ENCODE measurements at regions not wholly inside any gene's neighbourhood (a gene's known extent, or its start where the extent isn't known, plus 50 kb on each side); places are given as distances from the start of the nearest gene placed in this dataset.
"Not testable (repeated sequence)": the region's sequence is repeated elsewhere in the genome, so short reads cannot be mapped to it uniquely, and the experiment has no call there.

DNA sequence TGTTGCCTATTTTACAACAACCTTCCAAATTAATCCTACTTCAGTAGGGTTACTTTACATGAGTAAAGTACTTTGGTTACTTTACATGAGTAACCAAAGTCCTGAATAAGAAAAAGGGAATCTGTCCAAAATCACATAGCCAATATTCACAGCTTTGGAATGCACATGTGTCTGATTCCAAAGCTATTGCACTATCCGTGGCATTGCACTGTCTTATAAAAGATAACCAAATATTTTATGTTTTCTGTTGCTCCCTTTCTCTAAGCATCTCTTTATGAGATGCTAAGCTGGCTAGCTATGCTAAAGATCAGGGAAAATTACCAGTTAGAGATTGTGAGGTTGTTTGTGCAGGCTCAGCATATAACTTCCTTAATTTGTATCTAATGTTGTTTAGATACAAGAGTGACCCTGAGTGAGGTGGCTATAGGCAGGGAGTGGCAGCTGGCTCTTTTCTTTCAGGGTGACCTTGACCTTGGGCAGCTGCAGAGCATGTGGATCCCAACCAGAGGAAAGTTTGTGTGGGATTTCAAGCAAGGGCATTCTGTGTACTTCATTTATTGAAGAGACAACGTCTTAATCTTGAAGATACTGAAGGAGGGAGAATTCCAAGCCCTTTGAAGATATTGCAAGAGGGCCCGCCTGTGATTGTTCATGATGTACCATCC is 366.1 kb upstream of the ANKRD30A start:
- DNase-seq, result no peak

- no peak for DNase-seq
These were observed 377.1 kb upstream of the ANKRD30A start for GRCh38 chr10:36748128-36748871.

GRCh38 chr10:36739884-36740445 is 385.4 kb upstream of the ANKRD30A start:
- no peak for DNase-seq

- DNase-seq, result no peak
These were observed 386.5 kb upstream of the ANKRD30A start for GRCh38 chr10:36738738-36739431.

DNA sequence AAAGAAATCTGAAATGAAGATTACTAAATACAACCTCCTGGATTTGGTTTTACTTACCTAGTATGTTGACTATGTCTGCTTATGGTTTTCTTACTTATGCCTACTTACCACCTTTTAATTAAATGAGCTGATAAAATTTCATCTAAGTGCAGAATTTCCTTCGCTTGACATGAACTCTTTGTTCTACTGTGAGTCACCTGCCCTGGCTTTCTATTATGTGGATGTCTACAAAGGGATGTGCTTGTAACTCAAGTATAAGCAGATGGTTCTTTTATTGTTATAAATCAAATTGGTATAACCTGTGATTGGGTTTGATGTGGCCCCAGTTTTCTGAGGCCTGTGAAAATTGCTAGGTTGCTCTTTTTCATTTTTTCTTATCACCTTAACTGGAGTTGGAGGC is 389.1 kb upstream of the ANKRD30A start:
- DNase-seq, result no peak

GRCh38 chr10:36734590-36734989 is 390.8 kb upstream of the ANKRD30A start:
- not testable (repeated sequence) for DNase-seq

DNA sequence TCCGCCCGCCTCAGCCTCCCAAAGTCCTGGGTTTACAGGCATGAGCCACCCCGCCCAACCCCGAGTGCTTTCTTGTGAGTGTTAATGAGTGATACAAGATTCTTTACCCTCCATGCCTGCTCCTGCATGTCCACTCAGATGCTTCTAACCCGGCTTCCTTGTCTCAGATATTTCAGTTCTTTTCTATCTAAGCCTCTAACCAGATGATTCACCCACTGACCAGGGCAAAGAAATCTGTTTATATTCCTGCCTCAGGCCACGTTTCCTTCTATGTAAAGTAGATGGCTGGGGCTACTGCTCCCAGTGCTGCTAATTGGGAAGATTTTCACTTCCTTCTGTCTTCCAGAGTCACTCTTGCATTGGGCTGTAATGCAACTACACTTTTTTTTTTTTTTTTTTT is 395.1 kb upstream of the ANKRD30A start:
- no peak for DNase-seq

DNA sequence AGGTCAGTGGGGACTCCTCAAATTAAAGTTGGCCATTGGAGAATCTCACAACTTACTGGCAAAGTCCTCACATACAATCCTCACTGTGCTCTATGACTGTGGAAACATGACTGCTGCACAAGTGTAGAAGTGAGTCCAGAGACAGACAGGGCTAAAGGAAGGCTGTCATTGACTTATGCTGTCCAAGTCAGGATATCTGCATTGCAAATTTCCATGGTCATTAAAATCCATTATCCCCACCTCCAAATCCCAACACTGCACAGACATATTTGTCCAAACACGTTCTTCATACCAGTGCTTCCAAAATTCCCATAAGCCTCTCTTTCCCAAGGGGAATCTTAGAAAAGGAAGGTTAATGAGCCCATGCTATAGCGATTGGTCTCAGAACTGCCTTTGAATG is 396.8 kb upstream of the ANKRD30A start:
- DNase-seq, result no peak

DNA sequence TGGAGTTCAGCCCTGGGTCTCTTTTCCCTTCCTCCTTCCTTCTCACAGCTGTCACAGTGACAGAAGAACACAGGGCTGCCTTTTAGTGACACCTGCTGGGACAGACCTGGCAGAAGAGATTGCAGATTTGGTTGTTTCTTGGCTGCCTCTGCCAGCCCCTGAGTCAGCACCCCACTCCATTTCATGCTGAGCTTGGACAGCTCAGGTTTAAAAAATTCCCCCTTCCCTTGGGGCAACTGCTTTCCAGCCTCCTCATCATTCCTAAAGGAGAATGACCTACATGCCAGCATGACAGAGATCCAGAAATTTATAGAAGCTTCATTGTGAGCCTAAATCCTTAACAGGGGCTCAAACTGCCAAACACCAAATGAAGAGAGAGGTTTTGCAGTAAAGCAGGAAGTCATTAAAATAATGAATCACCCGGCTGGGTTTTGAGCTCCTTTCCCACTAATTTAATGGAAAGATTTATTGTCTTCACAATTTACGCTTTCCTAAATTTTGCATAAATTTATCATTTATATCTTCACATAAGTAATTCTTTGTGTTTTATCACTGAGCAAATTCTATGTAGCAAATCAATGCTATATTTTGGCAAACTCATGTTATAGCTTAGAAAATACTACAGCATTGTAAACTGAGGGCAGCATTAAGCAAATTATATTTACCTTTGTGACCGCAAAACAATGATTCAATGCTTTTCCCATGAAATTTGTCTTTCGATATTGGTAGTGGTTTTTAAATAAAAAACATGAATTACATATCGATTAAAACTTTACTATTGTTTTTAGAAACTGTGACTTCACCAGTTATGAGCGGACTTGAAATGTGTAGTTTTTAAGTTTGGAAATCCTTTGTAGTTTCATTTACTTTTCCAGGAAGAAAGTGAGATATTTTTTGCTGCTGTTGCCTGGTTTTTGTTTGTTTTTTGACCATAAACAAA is 399.5 kb upstream of the ANKRD30A start:
- no peak for DNase-seq

- DNase-seq, result no peak
These were observed 402.6 kb upstream of the ANKRD30A start for GRCh38 chr10:36722777-36723176.

DNA sequence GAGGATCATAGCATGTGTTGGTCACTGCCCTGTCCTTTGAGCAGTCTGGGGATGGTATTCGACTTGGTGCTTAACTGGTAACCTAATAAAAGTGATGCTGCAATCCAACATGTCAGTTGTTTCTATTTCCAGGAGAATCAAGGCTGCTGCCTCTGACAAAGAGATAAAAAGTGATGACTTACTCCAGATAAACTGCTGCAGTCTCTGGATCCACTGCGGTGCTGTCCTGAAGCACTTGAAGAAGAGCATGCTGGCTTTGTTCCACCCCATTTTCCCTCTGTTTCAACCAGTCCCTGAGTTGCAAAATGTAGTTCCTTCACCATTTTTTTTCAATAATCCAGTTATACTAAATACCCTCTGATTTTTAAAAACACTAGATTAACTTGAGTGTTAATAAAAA is 403.5 kb upstream of the ANKRD30A start:
- no peak for DNase-seq

DNA sequence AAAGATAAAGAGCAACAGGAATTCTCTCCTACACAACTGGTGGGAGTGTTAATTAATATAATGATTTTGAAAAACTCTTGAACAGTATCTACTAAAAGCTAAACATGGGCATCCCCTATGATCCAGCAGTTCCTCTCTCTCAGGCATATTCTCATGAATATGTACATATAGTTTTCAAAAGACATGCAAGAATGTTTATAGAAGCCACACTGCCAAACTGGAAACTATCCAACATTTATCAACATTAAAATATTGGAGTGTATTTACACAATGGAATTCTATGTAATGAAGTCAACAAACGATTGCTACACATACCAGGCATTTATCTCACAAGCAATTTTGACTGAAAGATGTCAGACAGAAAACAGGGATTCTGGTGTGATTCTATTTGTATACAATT is 404.5 kb upstream of the ANKRD30A start:
- DNase-seq, result no peak

DNA sequence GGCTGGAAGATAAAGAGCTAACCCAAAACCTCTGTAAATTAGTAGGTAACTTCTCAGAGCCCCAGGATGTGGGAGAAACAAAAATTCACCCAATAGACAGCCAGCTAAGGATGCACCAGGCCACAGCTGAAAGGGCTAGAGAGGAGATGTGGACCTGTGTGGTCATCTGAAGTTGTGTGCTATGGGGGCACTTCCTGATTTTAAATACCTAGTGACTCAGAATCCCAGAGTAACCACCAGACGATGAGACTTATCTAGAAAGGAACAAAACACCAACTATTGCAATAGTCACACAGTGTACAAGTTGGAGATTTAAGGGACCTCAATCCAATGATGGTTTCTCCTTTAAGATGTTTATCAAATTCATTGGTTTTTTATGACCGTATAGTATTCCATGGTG is 408.3 kb upstream of the ANKRD30A start:
- DNase-seq, result no peak

DNA sequence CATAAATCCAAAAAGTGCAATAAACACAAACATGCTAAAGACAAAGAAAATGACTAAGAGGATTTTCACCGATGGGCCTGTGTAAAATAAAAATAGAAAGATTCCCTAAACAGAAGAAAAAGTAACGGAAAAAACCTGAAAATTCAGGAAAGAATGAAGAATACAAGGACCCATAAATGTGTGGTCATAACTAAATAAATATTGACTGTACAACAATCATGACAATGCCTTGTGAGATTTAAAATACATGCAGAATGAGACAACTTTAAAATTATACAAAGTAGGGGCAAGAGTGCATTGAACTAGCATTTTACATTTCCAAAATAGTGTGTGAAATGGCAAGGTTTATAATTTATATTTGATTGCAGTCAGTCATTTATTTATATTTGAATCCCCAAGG is 409.1 kb upstream of the ANKRD30A start:
- no peak for DNase-seq

DNA sequence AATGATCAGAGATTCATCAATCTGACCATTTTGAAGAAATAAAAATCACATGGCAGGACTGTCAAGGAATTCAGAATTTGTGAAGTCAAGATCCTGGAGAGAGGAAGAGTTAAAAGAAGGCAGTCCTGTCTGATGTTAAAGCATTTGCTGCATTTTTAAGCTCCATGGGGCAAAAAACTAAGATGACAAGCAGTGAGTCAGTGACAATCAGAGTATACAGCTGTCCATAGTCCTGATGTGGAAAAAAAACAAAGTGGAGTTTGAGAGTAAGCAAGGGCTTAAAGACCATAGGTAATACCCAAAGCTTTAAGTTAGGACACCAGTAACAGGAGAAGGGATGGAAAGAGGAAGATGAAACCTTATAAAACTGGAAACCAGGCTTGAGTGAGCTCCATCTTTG is 412.7 kb upstream of the ANKRD30A start:
- DNase-seq, result no peak

- no peak for DNase-seq
These were observed 414.0 kb upstream of the ANKRD30A start for GRCh38 chr10:36711361-36711760.

- DNase-seq, result no peak
These were observed 421.3 kb upstream of the ANKRD30A start for GRCh38 chr10:36704124-36704523.

DNA sequence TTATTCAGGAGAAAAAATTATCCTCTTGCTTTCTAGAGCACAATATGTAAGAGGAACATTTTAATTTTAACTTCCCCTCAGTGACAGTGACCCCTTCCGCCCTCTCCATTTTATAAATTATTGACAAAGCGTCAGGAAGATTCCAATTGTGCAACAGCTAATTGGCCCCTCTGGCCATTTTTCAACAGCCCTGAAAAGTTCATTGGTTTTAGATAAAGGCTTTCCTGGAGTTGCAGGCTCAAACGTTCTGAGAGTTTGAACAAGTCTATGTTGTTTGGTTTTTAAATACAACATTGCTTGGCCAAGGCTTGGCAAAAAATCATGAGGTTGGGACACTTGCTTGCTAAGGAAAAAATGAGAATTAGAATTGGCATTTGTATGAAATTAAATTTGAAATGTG is 422.2 kb upstream of the ANKRD30A start:
- DNase-seq, result no peak

- DNase-seq, result no peak
These were observed 425.3 kb upstream of the ANKRD30A start for GRCh38 chr10:36700123-36700522.

- DNase-seq, result no peak
These were observed 432.6 kb upstream of the ANKRD30A start for GRCh38 chr10:36692759-36693158.

- no peak for DNase-seq
These were observed 436.7 kb upstream of the ANKRD30A start for GRCh38 chr10:36688717-36689116.

GRCh38 chr10:36683421-36683820 is 442.0 kb upstream of the ANKRD30A start:
- DNase-seq, result no peak

Measured in NCI-H526 treated with DMSO at 0.1 percent for 48 hours (cell line).